ENCODE measurements at regions not wholly inside any gene's neighbourhood (a gene's known extent, or its start where the extent isn't known, plus 50 kb on each side); places are given as distances from the start of the nearest gene placed in this dataset.
"Not testable (repeated sequence)": the region's sequence is repeated elsewhere in the genome, so short reads cannot be mapped to it uniquely, and the experiment has no call there.

DNA sequence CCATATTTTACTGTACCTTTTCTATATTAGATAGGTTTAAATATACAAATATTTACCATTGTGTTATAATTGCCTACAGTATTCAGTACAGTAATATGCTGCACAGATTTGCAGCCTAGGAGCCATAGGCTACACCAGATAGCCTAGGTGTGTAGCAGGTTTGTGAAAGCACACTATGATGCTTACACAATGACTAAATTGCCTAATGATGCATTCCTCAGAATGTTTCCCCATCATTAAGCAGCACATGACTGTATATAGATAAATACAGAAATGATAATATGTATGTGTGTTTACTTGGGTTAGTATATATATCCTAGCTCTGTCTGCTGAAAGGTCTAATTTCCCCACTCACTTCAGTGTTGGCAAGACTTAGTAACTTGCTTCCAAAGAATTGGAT, 65.8 kb downstream of the MYL3 start:
- DNase-seq = no peak

DNA sequence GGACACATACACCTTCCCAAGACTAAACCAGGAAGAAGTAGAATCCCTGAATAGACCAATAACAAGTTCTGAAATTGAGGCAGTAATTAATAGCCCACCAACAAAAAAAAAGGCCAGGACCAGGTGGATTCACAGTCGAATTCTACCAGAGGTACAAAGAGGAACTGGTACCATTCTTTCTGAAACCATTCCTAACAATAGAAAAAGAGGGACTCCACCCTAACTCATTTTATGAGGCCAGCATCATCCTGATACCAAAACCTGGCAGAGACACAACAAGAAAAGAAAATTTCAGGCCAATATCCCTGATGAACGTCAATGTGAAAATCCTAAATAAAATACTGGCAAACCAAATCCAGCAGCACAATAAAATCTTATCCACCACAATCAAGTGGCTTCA, 69.9 kb downstream of the MYL3 start:
- not testable (repeated sequence) for DNase-seq

DNA sequence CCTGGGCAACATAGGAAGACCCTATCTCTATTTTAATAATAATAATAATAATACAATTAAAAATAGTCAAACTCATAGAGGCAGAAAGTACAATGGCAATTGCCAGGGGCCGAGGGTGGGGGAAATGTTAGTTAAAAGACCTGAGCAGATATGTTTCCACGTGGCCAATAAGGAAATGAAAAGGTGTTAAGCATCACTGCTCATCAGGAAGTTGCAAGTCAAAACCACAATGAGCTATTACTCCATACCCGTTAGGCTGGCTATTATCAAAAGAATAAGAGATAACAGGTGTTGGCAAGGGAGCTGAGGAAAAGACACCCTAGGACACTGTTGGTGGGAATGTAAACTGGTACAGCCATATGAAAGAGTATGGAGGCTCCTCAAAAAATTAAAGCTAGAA, 60.4 kb upstream of the PRSS50 start:
- DNase-seq = peak in 1 of 2 experiments; percentile 2

DNA sequence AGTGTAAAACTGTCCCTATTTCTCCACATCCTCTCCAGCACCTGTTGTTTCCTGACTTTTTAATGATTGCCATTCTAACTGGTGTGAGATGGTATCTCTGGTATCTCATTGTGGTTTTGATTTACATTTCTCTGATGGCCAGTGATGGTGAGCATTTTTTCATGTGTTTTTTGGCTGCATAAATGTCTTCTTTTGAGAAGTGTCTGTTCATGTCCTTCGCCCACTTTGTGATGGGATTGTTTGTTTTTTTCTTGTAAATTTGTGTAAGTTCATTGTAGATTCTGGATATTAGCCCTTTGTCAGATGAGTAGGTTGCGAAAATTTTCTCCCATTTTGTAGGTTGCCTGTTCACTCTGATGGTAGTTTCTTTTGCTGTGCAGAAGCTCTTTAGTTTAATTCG, 54.8 kb upstream of the PRSS50 start:
- DNase-seq = not testable (repeated sequence)

DNA sequence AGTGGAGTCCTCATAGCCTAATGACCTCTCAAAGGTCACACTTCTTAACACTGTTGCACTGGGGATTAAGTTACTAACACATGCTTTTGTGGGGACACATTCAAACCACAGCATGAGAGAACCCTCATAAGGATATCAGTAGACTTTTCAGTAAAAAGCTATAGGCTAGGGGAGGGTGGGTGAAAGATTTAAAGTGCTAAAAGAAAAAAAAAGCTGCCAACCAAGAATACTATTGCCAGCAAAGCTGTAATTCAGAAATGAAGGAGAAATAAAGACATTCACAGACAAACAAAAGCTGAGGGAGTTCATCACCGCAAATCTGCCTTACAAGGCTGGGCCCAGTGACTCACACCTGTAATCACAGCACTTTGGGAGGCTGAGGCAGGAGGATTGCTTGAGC, 50.4 kb upstream of the PRSS50 start:
- DNase-seq = no peak
